ENCODE measurements at regions not wholly inside any gene's neighbourhood (a gene's known extent, or its start where the extent isn't known, plus 50 kb on each side); places are given as distances from the start of the nearest gene placed in this dataset.

DNA sequence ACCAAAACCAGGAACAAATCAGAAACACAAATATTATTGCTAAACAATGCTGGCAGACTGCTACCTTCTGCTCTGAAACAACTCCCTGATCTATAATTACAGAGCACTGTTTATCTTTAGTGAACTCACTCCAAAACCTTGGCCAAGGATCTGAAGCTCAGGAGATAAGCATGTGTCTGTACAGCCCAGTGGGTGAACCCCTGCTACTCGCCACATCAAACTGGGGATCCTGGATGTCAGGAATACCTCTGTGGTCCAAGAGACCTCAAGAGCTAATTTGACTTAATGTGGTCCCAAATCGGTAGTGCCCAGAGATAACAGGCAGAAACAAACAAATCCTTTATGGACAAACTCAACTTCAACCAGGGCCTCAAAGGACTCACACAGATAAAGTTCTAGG, 381.8 kb downstream of the KIF16B start:
- H3K27me3 ChIP-seq, result no peaks in the 10 kb centered on the region
- H3K4me3 Mint-ChIP-seq, result no peak overlapping the region
- TF ChIP-seq EZH2phosphoT487 (IDR thresholded peaks at IDR 0.05) (no peak), EZH2 (IDR thresholded peaks at IDR 0.05) (no peak)
- TF ChIP-seq, protein P1, sequence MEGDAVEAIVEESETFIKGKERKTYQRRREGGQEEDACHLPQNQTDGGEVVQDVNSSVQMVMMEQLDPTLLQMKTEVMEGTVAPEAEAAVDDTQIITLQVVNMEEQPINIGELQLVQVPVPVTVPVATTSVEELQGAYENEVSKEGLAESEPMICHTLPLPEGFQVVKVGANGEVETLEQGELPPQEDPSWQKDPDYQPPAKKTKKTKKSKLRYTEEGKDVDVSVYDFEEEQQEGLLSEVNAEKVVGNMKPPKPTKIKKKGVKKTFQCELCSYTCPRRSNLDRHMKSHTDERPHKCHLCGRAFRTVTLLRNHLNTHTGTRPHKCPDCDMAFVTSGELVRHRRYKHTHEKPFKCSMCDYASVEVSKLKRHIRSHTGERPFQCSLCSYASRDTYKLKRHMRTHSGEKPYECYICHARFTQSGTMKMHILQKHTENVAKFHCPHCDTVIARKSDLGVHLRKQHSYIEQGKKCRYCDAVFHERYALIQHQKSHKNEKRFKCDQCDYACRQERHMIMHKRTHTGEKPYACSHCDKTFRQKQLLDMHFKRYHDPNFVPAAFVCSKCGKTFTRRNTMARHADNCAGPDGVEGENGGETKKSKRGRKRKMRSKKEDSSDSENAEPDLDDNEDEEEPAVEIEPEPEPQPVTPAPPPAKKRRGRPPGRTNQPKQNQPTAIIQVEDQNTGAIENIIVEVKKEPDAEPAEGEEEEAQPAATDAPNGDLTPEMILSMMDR (IDR thresholded peaks at IDR 0.05), result no peak

GRCh38 chr20:16189371-16189770, 383.9 kb downstream of the KIF16B start:
- Mint-ChIP-seq H3K4me1 (no peaks in the 10 kb centered on the region), H3K27ac (no peak overlapping the region), H3K27me3 (ENCODE audit: insufficient read depth, low read depth) (peaks cover 4% of the 10 kb centered on the region), H3K9me3 (peaks cover 11% of the 10 kb centered on the region), H3K4me3 (no peak overlapping the region), H3K36me3 (no peaks in the 10 kb centered on the region)
- no peak for TF ChIP-seq EZH2 (IDR thresholded peaks at IDR 0.05)
- TF ChIP-seq, protein P1 (IDR thresholded peaks at IDR 0.05), result no peak
- no peak for TF ChIP-seq EZH2phosphoT487 (IDR thresholded peaks at IDR 0.05)
- DNase-seq (ENCODE audit: low spot score), result peak; percentile 57
- peaks cover 13% of the 10 kb centered on the region for H3K4me1 ChIP-seq
- H3K4me2 ChIP-seq, result peak overlapping the region; percentile 19
- H3K9me3 ChIP-seq (ENCODE audit: low read depth), result no peaks in the 10 kb centered on the region
- H3K27ac ChIP-seq, result no peak overlapping the region
- no peaks in the 10 kb centered on the region for H4K20me1 ChIP-seq (ENCODE audit: low read depth)
- no peaks in the 10 kb centered on the region for H3K36me3 ChIP-seq
- H3K27me3 ChIP-seq, result no peaks in the 10 kb centered on the region
- no peaks in the 10 kb centered on the region for H3K79me2 ChIP-seq (ENCODE audit: low read depth)
- no peak overlapping the region for H3K9ac ChIP-seq
- no peak overlapping the region for H2AFZ ChIP-seq (replicated peaks)
- no peak overlapping the region for H3K4me3 ChIP-seq
- H3F3A ChIP-seq (ENCODE audit: low read depth), result peaks cover 18% of the 10 kb centered on the region

More for the DNA sequence above, 381.8 kb downstream of the KIF16B start:
- Histone ChIP-seq H2AFZ (replicated peaks) (no peak overlapping the region), H3K36me3 (no peaks in the 10 kb centered on the region), H3K27ac (no peak overlapping the region), H3K4me2 (no peak overlapping the region), H3K9me3 (ENCODE audit: low read depth) (no peaks in the 10 kb centered on the region), H3K4me3 (no peak overlapping the region), H3F3A (ENCODE audit: low read depth) (peaks cover 18% of the 10 kb centered on the region), H3K79me2 (ENCODE audit: low read depth) (no peaks in the 10 kb centered on the region), H3K4me1 (peaks cover 13% of the 10 kb centered on the region), H3K9ac (no peak overlapping the region), H4K20me1 (ENCODE audit: low read depth) (no peaks in the 10 kb centered on the region)
- Mint-ChIP-seq H3K4me1 (no peaks in the 10 kb centered on the region), H3K36me3 (no peaks in the 10 kb centered on the region), H3K9me3 (no peaks in the 10 kb centered on the region), H3K27ac (no peak overlapping the region), H3K27me3 (ENCODE audit: insufficient read depth, low read depth) (no peaks in the 10 kb centered on the region)
- DNase-seq (ENCODE audit: low spot score), result no peak

DNA sequence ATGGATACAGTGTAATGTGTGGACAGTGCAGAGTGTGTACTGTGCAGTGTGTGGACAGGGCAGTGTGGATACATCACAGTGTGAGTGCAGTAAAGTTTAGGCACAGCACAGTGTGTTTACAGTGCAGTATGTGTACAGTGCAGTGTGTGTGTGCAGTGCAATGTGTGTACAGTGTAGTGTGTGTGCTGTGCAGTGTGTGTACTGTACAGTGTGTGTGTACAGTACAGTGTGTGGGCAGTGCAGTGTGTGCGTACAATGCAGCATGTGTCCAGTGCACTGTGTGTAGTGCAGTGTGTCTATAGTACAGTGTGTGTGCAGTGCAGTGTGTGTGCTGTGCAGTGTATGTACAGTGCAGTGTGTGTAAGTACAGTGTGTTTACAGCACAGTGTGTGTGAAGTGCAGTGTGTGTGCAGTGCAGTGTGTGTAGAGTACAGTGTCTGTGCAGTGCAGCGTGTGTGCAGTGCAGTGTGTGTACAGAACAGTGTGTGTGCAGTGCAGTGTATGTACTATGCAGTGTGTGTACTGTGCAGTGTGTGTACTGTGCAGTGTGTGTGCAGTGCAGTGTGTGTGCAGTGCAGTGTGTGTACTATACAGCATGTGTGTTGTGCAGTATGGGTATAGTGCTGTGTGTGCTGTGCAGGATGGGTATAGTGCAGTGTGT, 385.2 kb downstream of the KIF16B start:
- Histone ChIP-seq H4K20me1 (ENCODE audit: low read depth) (no peaks in the 10 kb centered on the region), H3K27me3 (no peaks in the 10 kb centered on the region), H3K36me3 (no peaks in the 10 kb centered on the region), H3K4me3 (no peak overlapping the region), H3K79me2 (ENCODE audit: low read depth) (no peaks in the 10 kb centered on the region), H3K4me2 (no peak overlapping the region), H3K27ac (no peak overlapping the region), H3K9ac (no peak overlapping the region), H3K4me1 (peaks cover 13% of the 10 kb centered on the region), H3F3A (ENCODE audit: low read depth) (peaks cover 18% of the 10 kb centered on the region), H2AFZ (replicated peaks) (no peak overlapping the region), H3K9me3 (ENCODE audit: low read depth) (no peaks in the 10 kb centered on the region)
- Mint-ChIP-seq H3K27ac (no peak overlapping the region), H3K4me1 (no peaks in the 10 kb centered on the region), H3K9me3 (peaks cover 11% of the 10 kb centered on the region), H3K4me3 (no peak overlapping the region), H3K36me3 (no peaks in the 10 kb centered on the region), H3K27me3 (ENCODE audit: insufficient read depth, low read depth) (peaks cover 4% of the 10 kb centered on the region)
- TF ChIP-seq EZH2phosphoT487 (IDR thresholded peaks at IDR 0.05), result no peak
- TF ChIP-seq, protein P1 (IDR thresholded peaks at IDR 0.05), result no peak
- TF ChIP-seq EZH2 (IDR thresholded peaks at IDR 0.05), result no peak
- DNase-seq (ENCODE audit: low spot score), result no peak

Measured in neural progenitor cell (in vitro differentiated cells).